IMR-90 (cell line): ENCODE measurements at regions not wholly inside any gene's neighbourhood (a gene's known extent, or its start where the extent isn't known, plus 50 kb on each side); places are given as distances from the start of the nearest gene placed in this dataset.

Experiments
- FOS ChIP-seq: fragments of 150-350 bp; IDR thresholded peaks from 2 replicates; pipeline ENCODE4 v1.6.1; 2016; ENCODE audit warnings: low read depth, low read length
- MAFK ChIP-seq: IDR thresholded peaks from 2 replicates; pipeline ENCODE4 v1.6.1; 2012; ENCODE audit warnings: low read depth, low read length, improper control_type of control experiment
- NFE2L2 ChIP-seq: fragments of 150-350 bp; IDR thresholded peaks from 2 replicates; pipeline ENCODE4 v1.6.1; 2016; ENCODE audit warnings: low read depth, mild to moderate bottlenecking, low read length
- POLR2A ChIP-seq: IDR thresholded peaks from 2 replicates; pipeline ENCODE4 v1.6.1; 2012; ENCODE audit warnings: mild to moderate bottlenecking, low read depth, low read length
- RAD21 ChIP-seq: IDR thresholded peaks from 2 replicates; pipeline ENCODE4 v1.6.1; 2012; ENCODE audit warnings: low read length, improper control_type of control experiment
- RFX5 ChIP-seq: IDR thresholded peaks from 2 replicates; pipeline ENCODE4 v1.8.0; 2012; ENCODE audit warnings: low read depth, mild to moderate bottlenecking, low read length, moderate library complexity
- SMC3 ChIP-seq: fragments of 150-350 bp; IDR thresholded peaks from 2 replicates; pipeline ENCODE4 v1.6.1; 2016; ENCODE audit warnings: low read depth, mild to moderate bottlenecking, antibody characterized with exemption, low read length, moderate library complexity
- TF ChIP-seq, protein P1 (sequence below): conservative IDR thresholded peaks from 2 replicates; pipeline ENCODE4 v1.5.1; 2012; ENCODE audit warnings: mild to moderate bottlenecking, low read depth, low read length, improper control_type of control experiment

DNA sequence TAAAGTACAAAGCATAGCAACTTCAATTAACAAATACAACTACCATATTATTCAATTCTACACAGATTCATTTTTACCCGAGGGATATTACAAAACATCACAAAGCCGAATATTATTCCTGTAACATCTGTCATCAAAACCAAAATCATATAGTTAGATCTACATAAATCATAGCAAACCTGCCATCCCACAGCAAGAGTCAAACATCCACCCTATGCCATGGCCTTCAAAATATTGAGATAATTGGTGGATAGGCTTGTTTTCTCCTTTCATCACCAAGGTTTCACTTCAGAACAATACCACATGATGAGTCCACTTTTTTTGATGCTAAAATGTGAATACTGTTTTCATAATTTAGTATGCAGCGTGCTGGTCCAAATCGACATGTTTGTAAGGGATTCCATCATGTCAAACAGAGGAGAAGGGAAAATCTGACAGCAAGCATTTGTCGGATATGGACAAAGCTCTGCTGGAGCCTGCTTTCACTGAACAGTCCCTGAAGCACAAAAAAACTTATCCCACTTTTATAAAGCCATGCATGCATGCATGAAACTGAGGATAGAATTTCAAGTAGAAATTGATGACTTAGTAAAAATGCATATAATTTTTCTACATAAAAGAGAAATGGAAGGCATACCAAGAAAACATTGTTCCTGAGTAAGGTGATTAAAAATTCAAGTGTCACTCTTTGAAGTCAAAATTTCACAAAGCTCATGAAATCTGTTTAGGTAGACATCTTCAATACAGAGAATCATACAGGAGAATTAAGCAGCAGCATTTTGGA, 494.1 kb downstream of the HACE1 start:
- TF ChIP-seq SMC3, result no peak
- TF ChIP-seq RAD21, result no peak
- TF ChIP-seq, protein P1, sequence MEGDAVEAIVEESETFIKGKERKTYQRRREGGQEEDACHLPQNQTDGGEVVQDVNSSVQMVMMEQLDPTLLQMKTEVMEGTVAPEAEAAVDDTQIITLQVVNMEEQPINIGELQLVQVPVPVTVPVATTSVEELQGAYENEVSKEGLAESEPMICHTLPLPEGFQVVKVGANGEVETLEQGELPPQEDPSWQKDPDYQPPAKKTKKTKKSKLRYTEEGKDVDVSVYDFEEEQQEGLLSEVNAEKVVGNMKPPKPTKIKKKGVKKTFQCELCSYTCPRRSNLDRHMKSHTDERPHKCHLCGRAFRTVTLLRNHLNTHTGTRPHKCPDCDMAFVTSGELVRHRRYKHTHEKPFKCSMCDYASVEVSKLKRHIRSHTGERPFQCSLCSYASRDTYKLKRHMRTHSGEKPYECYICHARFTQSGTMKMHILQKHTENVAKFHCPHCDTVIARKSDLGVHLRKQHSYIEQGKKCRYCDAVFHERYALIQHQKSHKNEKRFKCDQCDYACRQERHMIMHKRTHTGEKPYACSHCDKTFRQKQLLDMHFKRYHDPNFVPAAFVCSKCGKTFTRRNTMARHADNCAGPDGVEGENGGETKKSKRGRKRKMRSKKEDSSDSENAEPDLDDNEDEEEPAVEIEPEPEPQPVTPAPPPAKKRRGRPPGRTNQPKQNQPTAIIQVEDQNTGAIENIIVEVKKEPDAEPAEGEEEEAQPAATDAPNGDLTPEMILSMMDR, result no peak
- no peak for TF ChIP-seq POLR2A
- no peak for TF ChIP-seq RFX5
- TF ChIP-seq NFE2L2, result no peak
- TF ChIP-seq FOS, result no peak
- no peak for TF ChIP-seq MAFK
